Peyer's patch (tissue), 4 donors: ENCODE measurements at regions not wholly inside any gene's neighbourhood (a gene's known extent, or its start where the extent isn't known, plus 50 kb on each side); places are given as distances from the start of the nearest gene placed in this dataset.

ENCODE experiments used
- CTCF ChIP-seq, 6 experiments: fragments of 450-650 bp in 4 of 6; fragments of 200-600 bp in 2 of 6; sonication (generic) in 1 of 6; IDR thresholded peaks; one replicate each; pipeline ENCODE4 v1.5.1; 2017 to 2019; ENCODE audit warnings: antibody characterized with exemption in 6 of 6, mild to moderate bottlenecking in 3 of 6, moderate library complexity in 1 of 6
- POLR2A ChIP-seq, 2 donors: fragments of 450-650 bp; IDR thresholded peaks; one replicate each; pipeline ENCODE4 v1.5.1; 2017; ENCODE audit warnings: antibody characterized with exemption in 2 of 2, mild to moderate bottlenecking in 2 of 2, moderate library complexity in 2 of 2

DNA sequence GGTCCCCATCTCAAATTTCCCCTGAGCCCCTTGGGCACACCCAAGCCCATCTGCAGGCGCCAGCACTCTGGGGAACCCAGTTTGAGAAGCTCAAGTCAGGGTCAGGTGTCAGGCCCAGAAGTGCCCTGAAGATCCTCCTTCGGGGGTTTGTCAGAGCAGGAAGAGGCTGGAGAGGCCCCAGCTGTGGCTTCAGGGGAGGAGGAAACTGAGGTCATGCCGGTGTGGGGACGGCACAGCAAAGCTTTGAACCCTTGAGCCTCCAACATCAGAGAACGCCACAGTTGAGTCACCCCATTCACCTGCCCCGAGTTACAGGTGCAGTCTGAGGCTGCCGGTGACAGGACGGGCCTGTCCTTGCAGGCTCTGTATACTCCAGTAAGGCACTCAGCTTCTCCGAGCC, 140.2 kb upstream of the CIBAR2 start:
- no peak for TF ChIP-seq POLR2A (IDR thresholded peaks at IDR 0.05)
- TF ChIP-seq CTCF (IDR thresholded peaks at IDR 0.05), result no peak
